Astrocyte of the cerebellum (primary cell): ENCODE measurements at regions not wholly inside any gene's neighbourhood (a gene's known extent, or its start where the extent isn't known, plus 50 kb on each side); places are given as distances from the start of the nearest gene placed in this dataset.

Source experiments
- DNase-seq: peaks from one replicate; pipeline ENCODE4 v3.0.0-alpha.2; 2011; ENCODE audit warnings: low read depth
- H3K4me3 ChIP-seq: 2 replicates; pipeline ENCODE4 v1.5.1; 2011; ENCODE audit warnings: mild to moderate bottlenecking, low read depth, low read length, moderate library complexity
- in situ Hi-C: cut with HindIII; loops from 2 replicates; pipeline ENCODE4 v1.10.0; 2017; ENCODE audit warnings: low sequenced_read_pairs
- TF ChIP-seq, protein P1 (sequence below): IDR thresholded peaks from 2 replicates; pipeline ENCODE4 v1.5.1; 2012; ENCODE audit warnings: low read length, low read depth, moderate library complexity, mild to moderate bottlenecking; ENCODE audit errors: missing control alignments

GRCh38 chr15:72947709-72948108, 104.6 kb upstream of the NEO1 start:
- DNase-seq, result no peak
- in situ Hi-C loops, result no loop called here
- TF ChIP-seq, protein P1, sequence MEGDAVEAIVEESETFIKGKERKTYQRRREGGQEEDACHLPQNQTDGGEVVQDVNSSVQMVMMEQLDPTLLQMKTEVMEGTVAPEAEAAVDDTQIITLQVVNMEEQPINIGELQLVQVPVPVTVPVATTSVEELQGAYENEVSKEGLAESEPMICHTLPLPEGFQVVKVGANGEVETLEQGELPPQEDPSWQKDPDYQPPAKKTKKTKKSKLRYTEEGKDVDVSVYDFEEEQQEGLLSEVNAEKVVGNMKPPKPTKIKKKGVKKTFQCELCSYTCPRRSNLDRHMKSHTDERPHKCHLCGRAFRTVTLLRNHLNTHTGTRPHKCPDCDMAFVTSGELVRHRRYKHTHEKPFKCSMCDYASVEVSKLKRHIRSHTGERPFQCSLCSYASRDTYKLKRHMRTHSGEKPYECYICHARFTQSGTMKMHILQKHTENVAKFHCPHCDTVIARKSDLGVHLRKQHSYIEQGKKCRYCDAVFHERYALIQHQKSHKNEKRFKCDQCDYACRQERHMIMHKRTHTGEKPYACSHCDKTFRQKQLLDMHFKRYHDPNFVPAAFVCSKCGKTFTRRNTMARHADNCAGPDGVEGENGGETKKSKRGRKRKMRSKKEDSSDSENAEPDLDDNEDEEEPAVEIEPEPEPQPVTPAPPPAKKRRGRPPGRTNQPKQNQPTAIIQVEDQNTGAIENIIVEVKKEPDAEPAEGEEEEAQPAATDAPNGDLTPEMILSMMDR, result no peak
- no peak overlapping the region for H3K4me3 ChIP-seq

DNA sequence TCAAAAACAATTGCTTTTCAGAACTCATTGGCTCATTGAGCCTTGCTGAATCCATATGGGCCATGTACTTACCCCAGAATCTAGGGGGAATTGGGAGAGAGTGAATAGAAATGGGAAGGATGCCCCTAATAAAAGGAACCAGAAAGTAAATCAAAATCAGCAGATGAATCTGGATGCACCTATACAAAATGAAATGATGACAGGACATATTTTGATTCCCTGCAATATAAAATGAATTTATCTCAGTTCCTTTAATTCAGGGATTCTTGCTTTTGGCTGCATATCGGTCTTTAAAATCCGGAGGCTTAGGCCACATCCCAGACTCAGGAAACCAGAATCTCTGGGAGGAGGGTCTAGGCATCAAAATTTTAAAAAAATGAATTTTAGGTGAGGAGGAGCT, 107.7 kb upstream of the NEO1 start:
- in situ Hi-C loops, result no loop called here
- no peak overlapping the region for H3K4me3 ChIP-seq
- DNase-seq, result no peak
- TF ChIP-seq, protein P1, result no peak

DNA sequence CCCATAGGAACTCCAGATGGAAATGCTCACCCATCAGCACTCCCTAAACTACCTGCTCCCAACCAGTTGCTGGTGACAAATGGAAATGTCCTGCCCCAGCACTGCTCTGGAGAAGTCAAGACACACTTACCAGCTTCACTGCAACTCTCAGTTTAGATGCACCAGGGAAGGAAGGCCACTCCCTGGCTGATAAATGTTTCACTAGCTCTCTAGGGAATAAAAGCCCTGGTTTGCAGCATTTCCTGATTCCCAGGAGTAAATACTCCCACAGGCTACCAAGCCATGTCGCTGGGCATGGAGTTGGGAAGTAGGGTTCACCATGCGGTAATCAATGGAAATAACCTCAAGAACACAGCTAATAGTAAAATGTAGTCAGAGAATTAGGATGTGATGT, 112.0 kb upstream of the NEO1 start:
- in situ Hi-C loops, result no loop called here
- TF ChIP-seq, protein P1, result no peak
- no peak overlapping the region for H3K4me3 ChIP-seq
- no peak for DNase-seq

DNA sequence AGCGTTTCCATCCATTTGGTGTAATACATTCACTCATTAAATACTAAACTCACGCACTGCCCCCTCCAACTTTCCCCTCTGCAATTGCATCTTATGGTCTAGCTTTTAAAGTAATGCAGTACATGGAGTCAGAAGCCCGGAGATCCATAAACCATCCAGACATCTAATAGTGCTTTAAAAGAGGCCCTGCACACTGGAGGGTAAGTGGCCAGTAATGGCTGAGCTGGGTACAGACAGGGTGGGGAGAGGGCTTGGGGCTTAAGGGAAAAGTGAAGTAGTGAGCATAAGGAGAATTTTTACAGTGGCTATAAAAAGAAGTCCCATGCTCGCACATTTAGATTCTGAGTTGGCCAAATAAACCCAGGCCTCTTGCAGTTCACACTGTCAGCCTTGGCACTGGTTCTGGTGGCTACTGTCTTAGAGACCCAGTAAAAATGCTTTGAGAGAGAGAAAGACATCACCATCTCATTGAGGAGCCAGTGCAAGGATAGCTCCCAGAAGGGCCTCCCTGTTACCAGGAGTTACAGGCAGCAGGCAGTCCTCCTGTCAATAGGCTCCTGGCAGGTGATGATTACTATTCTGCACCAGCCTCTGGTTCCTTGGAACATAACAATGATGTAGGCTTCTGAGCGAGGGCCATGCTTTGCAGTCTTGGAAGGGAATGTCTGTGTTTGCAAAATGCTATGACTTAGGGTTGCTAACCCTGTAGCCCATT, 112.6 kb upstream of the NEO1 start:
- DNase-seq, result no peak
- TF ChIP-seq, protein P1, result no peak
- in situ Hi-C loops, result no loop called here
- H3K4me3 ChIP-seq, result no peak overlapping the region

DNA sequence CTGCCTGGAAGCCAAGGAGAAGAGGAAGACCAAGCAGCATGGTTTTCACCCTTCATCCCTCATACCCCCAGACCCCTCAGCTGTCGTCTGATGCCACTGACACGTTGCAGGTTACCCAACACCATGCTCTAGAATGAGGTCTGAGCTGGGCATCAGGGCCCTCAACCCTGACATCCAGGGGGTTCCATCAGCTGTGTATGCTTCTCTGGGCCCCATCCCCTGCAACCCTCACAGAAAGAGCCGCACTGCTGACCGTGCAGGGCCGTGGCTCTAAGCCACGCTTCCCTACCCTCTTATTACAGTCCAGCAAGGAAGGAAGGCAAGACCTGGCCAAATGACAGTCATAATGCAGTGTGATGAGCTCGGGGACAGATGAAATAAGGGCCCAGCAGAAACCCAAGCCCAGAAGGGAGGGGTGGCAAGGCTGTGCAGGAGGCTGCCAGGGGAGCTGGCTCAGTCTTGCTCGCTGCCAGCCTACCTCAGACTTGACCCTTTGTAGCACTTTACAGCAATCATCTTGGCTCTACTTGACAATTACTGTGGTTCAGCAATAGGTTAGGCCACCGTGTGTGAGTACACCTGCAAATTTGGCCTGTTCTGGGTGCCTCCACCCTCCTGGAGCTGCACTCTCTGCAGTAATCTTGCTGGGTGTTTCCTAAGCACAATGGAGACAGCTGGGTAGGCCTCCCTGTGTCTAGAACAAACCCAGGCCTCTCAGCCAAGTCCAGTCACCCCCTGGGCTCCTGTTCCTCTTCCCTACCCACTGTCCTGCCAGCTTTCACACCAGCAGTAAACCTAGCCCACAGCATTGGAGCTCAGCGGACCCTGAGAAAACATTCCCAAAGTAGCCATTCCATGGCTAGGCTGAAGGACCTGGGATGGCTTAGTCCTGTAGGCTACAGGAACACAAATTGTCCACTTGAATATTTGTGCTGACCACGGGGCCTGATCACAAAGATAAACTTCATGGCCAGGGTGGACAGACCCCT, 115.3 kb upstream of the NEO1 start:
- no peak for DNase-seq
- in situ Hi-C loops, result no loop called here
- H3K4me3 ChIP-seq, result no peak overlapping the region
- TF ChIP-seq, protein P1, result no peak

DNA sequence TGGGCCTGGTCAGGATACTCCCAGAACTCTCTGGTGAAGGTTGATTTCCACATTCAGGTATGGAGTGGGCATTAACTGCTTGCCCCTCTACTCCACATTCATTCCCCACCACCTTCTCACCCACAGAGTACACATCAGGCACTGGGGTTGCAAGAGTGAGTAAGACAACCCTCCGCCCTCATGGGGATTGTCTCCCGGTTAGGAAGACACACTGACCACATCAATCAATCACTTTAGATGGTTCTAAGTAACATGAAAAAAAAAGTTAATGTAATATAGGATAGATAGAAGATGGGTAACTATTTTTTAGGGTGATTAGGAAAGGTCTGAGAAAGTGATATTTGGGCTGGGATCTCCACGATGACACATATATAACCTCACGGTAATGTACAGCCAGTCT, 116.0 kb upstream of the NEO1 start:
- TF ChIP-seq, protein P1, result no peak

More for the DNA sequence above, 116.0 kb upstream of the NEO1 start:
- in situ Hi-C loops, result no loop called here
- no peak for DNase-seq
- no peak overlapping the region for H3K4me3 ChIP-seq
